A673 (cell line): ENCODE measurements at regions not wholly inside any gene's neighbourhood (a gene's known extent, or its start where the extent isn't known, plus 50 kb on each side); places are given as distances from the start of the nearest gene placed in this dataset.

ENCODE experiments used
- CTCF ChIP-seq: fragments of 300-800, 200-600 bp; sonication (generic); conservative IDR thresholded peaks from 2 replicates; pipeline ENCODE4 v1.5.1; 2017; ENCODE audit warnings: low read depth, mild to moderate bottlenecking, antibody characterized with exemption, low read length, moderate library complexity, mixed read lengths
- EZH2 ChIP-seq: fragments of 200-600 bp; sonication (generic); IDR thresholded peaks from 2 replicates; pipeline ENCODE4 v1.6.1; 2017; ENCODE audit warnings: borderline replicate concordance, low read depth, mild to moderate bottlenecking, mixed read lengths, antibody characterized with exemption, low read length; ENCODE audit not compliant: poor library complexity, severe bottlenecking

DNA sequence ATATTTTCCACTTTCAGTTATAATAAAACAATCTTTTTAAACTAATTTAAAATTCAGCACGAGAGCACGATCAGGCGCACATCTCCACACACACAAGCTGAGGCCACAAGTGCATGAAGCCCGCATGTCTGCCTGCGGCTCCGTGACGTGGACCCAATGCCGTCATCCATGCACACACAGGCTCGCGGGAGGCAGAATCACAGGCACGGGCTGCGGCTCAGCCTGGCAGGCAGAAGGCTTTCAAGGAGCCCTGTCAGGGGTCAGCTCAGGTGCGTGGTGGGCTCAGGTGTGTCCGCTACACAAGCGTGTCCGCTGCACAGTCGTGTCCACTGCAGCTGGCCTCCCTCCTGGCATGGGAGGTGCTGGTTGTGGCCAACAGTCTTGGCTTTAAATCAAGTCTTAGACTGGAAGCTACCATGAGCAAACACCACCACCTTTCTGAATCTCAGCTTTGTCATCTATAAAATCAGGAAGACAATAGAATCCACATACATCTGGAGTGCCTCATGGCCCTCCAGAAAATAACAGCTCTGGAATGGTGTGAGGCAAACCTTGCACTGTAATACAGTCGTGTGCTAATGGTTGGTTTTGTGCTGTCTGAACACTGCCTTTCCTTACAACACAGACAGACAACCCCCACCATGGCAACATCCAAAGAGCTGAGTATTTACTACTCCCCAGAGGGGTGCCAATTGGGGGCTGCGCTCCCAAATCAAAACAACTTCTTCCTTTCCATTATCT, 210.1 kb downstream of the NDUFA10 start:
- TF ChIP-seq CTCF (no peak), EZH2 (no peak)
